Heart left ventricle (tissue), 16 donors: ENCODE measurements at regions not wholly inside any gene's neighbourhood (a gene's known extent, or its start where the extent isn't known, plus 50 kb on each side); places are given as distances from the start of the nearest gene placed in this dataset.

ENCODE experiments used
- ATAC-seq, 4 donors: fragments of 200-7000 bp; cut with Tn5 transposase; one replicate each; pipeline ENCODE4 v1.9.1; 2020 to 2022; ENCODE audit warnings: moderate library complexity in 4 of 4, mild to moderate bottlenecking in 3 of 4, moderate number of reproducible peaks in 1 of 4
- DNase-seq, 5 donors: peaks; one replicate each; pipeline ENCODE4 v3.0.0-alpha.2; 2020
- H3K27ac ChIP-seq, 12 donors: fragments of 200-600 bp; sonication (generic) in 4 of 12; one replicate each; pipeline versions ENCODE4 v1.5.0 to v1.8.0; 2016 to 2022; ENCODE audit warnings: mild to moderate bottlenecking in 2 of 12
- H3K27me3 ChIP-seq, 9 donors: fragments of 200-600 bp; sonication (generic) in 2 of 9; one replicate each; pipeline versions ENCODE4 v1.5.1 to v1.8.0; 2016 to 2022; ENCODE audit warnings: mild to moderate bottlenecking in 3 of 9
- H3K36me3 ChIP-seq, 9 donors: fragments of 200-600 bp; sonication (generic) in 2 of 9; one replicate each; pipeline versions ENCODE4 v1.5.0 to v1.8.0; 2018 to 2022; ENCODE audit warnings: mild to moderate bottlenecking in 2 of 9
- H3K4me1 ChIP-seq, 12 donors: fragments of 200-600 bp; sonication (generic) in 4 of 12; one replicate each; pipeline versions ENCODE4 v1.5.0 to v1.8.0; 2016 to 2022; ENCODE audit warnings: mild to moderate bottlenecking in 3 of 12
- H3K4me3 ChIP-seq, 12 donors: fragments of 200-600 bp; sonication (generic) in 4 of 12; one replicate each; pipeline versions ENCODE4 v1.5.0 to v1.8.0; 2017 to 2022; ENCODE audit warnings: mild to moderate bottlenecking in 9 of 12, moderate library complexity in 4 of 12
- H3K9me3 ChIP-seq, 12 donors: fragments of 200-600 bp; sonication (generic) in 4 of 12; one replicate each; pipeline versions ENCODE4 v1.5.0 to v1.8.0; 2016 to 2022; ENCODE audit warnings: mild to moderate bottlenecking in 1 of 12
- CTCF ChIP-seq, 12 donors: fragments of 200-600 bp; sonication (generic) in 4 of 12; IDR thresholded peaks; one replicate each; pipeline versions ENCODE4 v1.5.0 to v1.8.0; 2018 to 2022; ENCODE audit warnings: antibody characterized with exemption in 12 of 12, mild to moderate bottlenecking in 5 of 12
- POLR2A ChIP-seq, 2 donors: fragments of 450-650 bp; IDR thresholded peaks; one replicate each; pipeline ENCODE4 v1.6.1; 2017; ENCODE audit warnings: antibody characterized with exemption in 2 of 2, mild to moderate bottlenecking in 2 of 2, moderate library complexity in 2 of 2
- WGBS, 4 donors: extraction: QIAGEN DNeasy Blood & Tissue Kit in 2 of 4; methylation state at CpG; one replicate each; pipeline versions ENCODE4 v1.1.5 to v1.1.7; 2013 to 2018; 5-methylcytosine and 5-hydroxymethylcytosine counted together
- intact Hi-C, 10 donors: fragments of 100-400 bp; cut with DNase I; formaldehyde crosslinking; loops; one replicate each; pipeline versions ENCODE4 v1.11.1 to v1.14.2; 2022
- donor health status: ischemic (EF 13 %, LVEDD 7.1; RV severe dilation, severe dysfunction).
- donor health status: healthy with polysubstance abuse.
- donor health status: DM: no; HTN: yes; CAD: no.
- donor health status: DM: no; HTN: no; CAD: no.
- donor health status: ischemic (EF 25% LVEDD 6.9; RV normal size, moderate dysfunction).
- donor health status: ischemic (EF 25% LVEDD 5.7; RV mildly dilated, moderate dysfunction).
- donor health status: healthy.
- donor health status: DM: yes; HTN: yes; CAD: no.
- donor health status: ischemic (EF 35%, LVEDD 5.7; RV mildly dilated, moderate dysfunction).
- donor health status: nonischemic (EF 11% LVEDD 7.7; RV severe dilation, severe dysfunction).
- donor health status: DM: yes; HTN: yes; CAD: no.
- donor health status: PGD.
- donor health status: ischemic (EF 29% LVEDD 5.4; RV normal size, mild dysfunction).
- donor health status: nonischemic (EF 23%, LVEDD 6.1; RV moderate dilation, normal function).

- DNase-seq, result no peak
- Histone ChIP-seq H3K4me1 (no peaks in the 10 kb centered on the region), H3K27ac (no peak overlapping the region), H3K27me3 (peaks cover 0 to 13% (median 0%) of the 10 kb centered on the region in 9 donors), H3K36me3 (no peaks in the 10 kb centered on the region), H3K9me3 (peaks cover 0 to 17% (median 4%) of the 10 kb centered on the region in 12 donors), H3K4me3 (no peak overlapping the region)
- no peak for ATAC-seq
- 65 to 90% (median 72%) methylated on average over 5 of the region's 5 CpGs for WGBS, 4 donors
- TF ChIP-seq CTCF (IDR thresholded peaks at IDR 0.05) (no peak), POLR2A (IDR thresholded peaks at IDR 0.05) (no peak)
- intact Hi-C loops, result no loop called here
These were observed 435.4 kb downstream of the EIPR1 start for GRCh38 chr2:2942225-2942624.

GRCh38 chr2:2941205-2941604 is 436.4 kb downstream of the EIPR1 start:
- intact Hi-C loops, result no loop called here
- no peak for TF ChIP-seq POLR2A (IDR thresholded peaks at IDR 0.05)
- no peak for TF ChIP-seq CTCF (IDR thresholded peaks at IDR 0.05)
- H3K36me3 ChIP-seq, result no peaks in the 10 kb centered on the region
- DNase-seq (no peak), ATAC-seq (no peak)
- no peak overlapping the region for H3K4me3 ChIP-seq
- WGBS, 4 donors, result 10 to 31% (median 22%) methylated on average over 11 to 15 of the region's 15 CpGs
- H3K9me3 ChIP-seq, result peaks cover 0 to 17% (median 4%) of the 10 kb centered on the region in 12 donors
- H3K27me3 ChIP-seq, result peaks cover 0 to 13% (median 0%) of the 10 kb centered on the region in 9 donors
- H3K4me1 ChIP-seq, result no peaks in the 10 kb centered on the region
- no peak overlapping the region for H3K27ac ChIP-seq

- peaks cover 0 to 13% (median 0%) of the 10 kb centered on the region in 9 donors for H3K27me3 ChIP-seq
- no peaks in the 10 kb centered on the region for H3K36me3 ChIP-seq
- no peak for ATAC-seq
- intact Hi-C loops, result no loop called here
- H3K27ac ChIP-seq, result no peak overlapping the region
- DNase-seq, result no peak
- no peak for TF ChIP-seq POLR2A (IDR thresholded peaks at IDR 0.05)
- 80 to 88% (median 86%) methylated on average over 9 of the region's 9 CpGs for WGBS, 4 donors
- H3K4me1 ChIP-seq, result no peaks in the 10 kb centered on the region
- H3K4me3 ChIP-seq, result no peak overlapping the region
- H3K9me3 ChIP-seq, result peaks cover 0 to 12% (median 4%) of the 10 kb centered on the region in 12 donors
These were observed 436.9 kb downstream of the EIPR1 start for GRCh38 chr2:2940702-2941101.

- H3K9me3 ChIP-seq, result peaks cover 0 to 6% (median 2%) of the 10 kb centered on the region in 12 donors
- 87 to 94% (median 88%) methylated on average over 4 to 10 of the region's 10 CpGs for WGBS, 4 donors
- ATAC-seq (no peak), DNase-seq (no peak)
- H3K4me1 ChIP-seq, result no peaks in the 10 kb centered on the region
- no peak for TF ChIP-seq CTCF (IDR thresholded peaks at IDR 0.05)
- no peak for TF ChIP-seq POLR2A (IDR thresholded peaks at IDR 0.05)
- H3K27ac ChIP-seq, result no peak overlapping the region
- intact Hi-C loops, result no loop called here
- H3K27me3 ChIP-seq, result peaks cover 0 to 13% (median 0%) of the 10 kb centered on the region in 9 donors
- no peak overlapping the region for H3K4me3 ChIP-seq
- H3K36me3 ChIP-seq, result no peaks in the 10 kb centered on the region
These were observed 437.6 kb downstream of the EIPR1 start for GRCh38 chr2:2940061-2940460.
